IMR-90 (cell line): ENCODE measurements at regions not wholly inside any gene's neighbourhood (a gene's known extent, or its start where the extent isn't known, plus 50 kb on each side); places are given as distances from the start of the nearest gene placed in this dataset.

Source experiments
- ATAC-seq: fragments of 200-7000 bp; cut with Tn5 transposase; 2 replicates; pipeline ENCODE4 v1.9.1; 2020; ENCODE audit warnings: low read depth, mild to moderate bottlenecking, moderate library complexity
- BruUV-seq: library from RNA; stranded (reverse); fragments of 400-500 nt; replicated peaks from 2 replicates; lab custom pipeline; 2021; lab: Mats Ljungman, UMichigan
- CTCF ChIA-PET: fragments of 300-600 bp; formaldehyde crosslinking; extraction: SDS; loops from one replicate; lab custom pipeline; 2021; ENCODE audit warnings: antibody characterized with exemption; lab: Yijun Ruan, JAX
- POLR2A ChIA-PET: fragments of 300-600 bp; sonication (Branson Sonifier 250); formaldehyde crosslinking; loops from one replicate; lab custom pipeline; 2022; ENCODE audit warnings: antibody characterized with exemption; ENCODE audit not compliant: unreplicated experiment; lab: Charles Lee
- DNase-seq: peaks from one replicate; pipeline ENCODE4 v3.0.0; 2013
- H2AFZ ChIP-seq: replicated peaks from 2 replicates; pipeline ENCODE3; 2013; ENCODE audit warnings: low read length, mild to moderate bottlenecking; ENCODE audit not compliant: poor library complexity
- H2AK5ac ChIP-seq: 2 replicates; pipeline ENCODE4 v1.6.1; 2013; ENCODE audit warnings: low read depth, low read length, inconsistent platforms
- H2AK9ac ChIP-seq: replicated peaks from 2 replicates; pipeline ENCODE3; 2013; ENCODE audit warnings: mild to moderate bottlenecking, low read depth, low read length, moderate library complexity; ENCODE audit not compliant: poor library complexity
- H2BK120ac ChIP-seq: 2 replicates; pipeline ENCODE4 v1.6.1; 2013; ENCODE audit warnings: low read depth, low read length, inconsistent platforms
- H2BK15ac ChIP-seq: 3 replicates; pipeline ENCODE4 v1.6.1; 2013; ENCODE audit warnings: low read depth, low read length, inconsistent platforms
- H2BK20ac ChIP-seq: 2 replicates; pipeline ENCODE4 v1.6.1; 2013; ENCODE audit warnings: low read depth, mild to moderate bottlenecking, inconsistent platforms, low read length, moderate library complexity
- H2BK5ac ChIP-seq: 2 replicates; pipeline ENCODE4 v1.6.1; 2013; ENCODE audit warnings: mild to moderate bottlenecking, low read depth, low read length, inconsistent platforms; ENCODE audit not compliant: poor library complexity, severe bottlenecking
- H3K14ac ChIP-seq: replicated peaks from 2 replicates; pipeline ENCODE4 v1.6.1; 2013; ENCODE audit warnings: low read depth, low read length, inconsistent platforms
- H3K18ac ChIP-seq: 2 replicates; pipeline ENCODE4 v1.6.1; 2013; ENCODE audit warnings: low read depth, low read length, control low read depth
- H3K23ac ChIP-seq: 2 replicates; pipeline ENCODE4 v1.6.1; 2013; ENCODE audit warnings: low read depth, low read length, inconsistent platforms
- H3K27ac ChIP-seq: 2 replicates; pipeline ENCODE4 v1.5.1; 2013; ENCODE audit warnings: mild to moderate bottlenecking, control low read depth, low read length; ENCODE audit not compliant: insufficient read depth
- H3K27me3 ChIP-seq: 2 replicates; pipeline ENCODE4 v1.6.1; 2013; ENCODE audit warnings: low read length; ENCODE audit not compliant: control insufficient read depth, insufficient read depth
- H3K36me3 ChIP-seq: 2 replicates; pipeline ENCODE4 v1.6.1; 2013; ENCODE audit warnings: low read length, mixed read lengths; ENCODE audit not compliant: control insufficient read depth, insufficient read depth
- H3K4ac ChIP-seq: 2 replicates; pipeline ENCODE4 v1.6.1; 2013; ENCODE audit warnings: low read depth, low read length, inconsistent platforms
- H3K4me1 ChIP-seq: 2 replicates; pipeline ENCODE4 v1.6.1; 2013; ENCODE audit warnings: low read length, mixed read lengths; ENCODE audit not compliant: control insufficient read depth, insufficient read depth
- H3K4me2 ChIP-seq: 2 replicates; pipeline ENCODE4 v1.6.1; 2013; ENCODE audit warnings: low read depth, mild to moderate bottlenecking, control low read depth, low read length, moderate library complexity
- H3K4me3 ChIP-seq: 2 replicates; pipeline ENCODE4 v1.5.1; 2013; ENCODE audit warnings: low read depth, mild to moderate bottlenecking, control low read depth, low read length, moderate library complexity; ENCODE audit not compliant: insufficient read depth
- H3K56ac ChIP-seq: 2 replicates; pipeline ENCODE4 v1.6.1; 2013; ENCODE audit warnings: low read length, inconsistent platforms; ENCODE audit not compliant: insufficient read depth; ENCODE audit errors: extremely low read depth
- H3K79me1 ChIP-seq, 2 experiments: 2 replicates each; pipeline ENCODE4 v1.6.1; 2013; ENCODE audit warnings: low read length in 2 of 2, inconsistent platforms in 1 of 2, low read depth in 1 of 2
- H3K9ac ChIP-seq: 2 replicates; pipeline ENCODE4 v1.6.1; 2013; ENCODE audit warnings: low read depth, low read length, control low read depth
- H3K9me1 ChIP-seq: 2 replicates; pipeline ENCODE4 v1.6.1; 2013; ENCODE audit warnings: low read length, inconsistent platforms; ENCODE audit not compliant: insufficient read depth
- H3K9me3 ChIP-seq: 2 replicates; pipeline ENCODE4 v1.6.1; 2013; ENCODE audit warnings: low read length; ENCODE audit not compliant: control insufficient read depth, insufficient read depth
- H4K20me1 ChIP-seq: 2 replicates; pipeline ENCODE4 v1.6.1; 2013; ENCODE audit warnings: low read length, inconsistent platforms; ENCODE audit not compliant: insufficient read depth
- H4K5ac ChIP-seq: 2 replicates; pipeline ENCODE4 v1.6.1; 2013; ENCODE audit warnings: mild to moderate bottlenecking, low read depth, low read length, control low read depth
- H4K8ac ChIP-seq, 2 experiments: 2 replicates each; pipeline ENCODE4 v1.6.1; 2013; ENCODE audit warnings: low read depth in 2 of 2, low read length in 2 of 2, control low read depth in 1 of 2, inconsistent platforms in 1 of 2
- H4K91ac ChIP-seq: 2 replicates; pipeline ENCODE4 v1.6.1; 2013; ENCODE audit warnings: low read depth, low read length, inconsistent platforms; ENCODE audit not compliant: insufficient read depth
- MAFK ChIP-seq: IDR thresholded peaks from 2 replicates; pipeline ENCODE4 v1.6.1; 2012; ENCODE audit warnings: low read depth, low read length, improper control_type of control experiment
- MAZ ChIP-seq: IDR thresholded peaks from 2 replicates; pipeline ENCODE4 v1.6.1; 2012; ENCODE audit warnings: low read depth, mild to moderate bottlenecking, low read length, improper control_type of control experiment, moderate library complexity, borderline replicate concordance
- MXI1 ChIP-seq: IDR thresholded peaks from 2 replicates; pipeline ENCODE4 v1.6.1; 2012; ENCODE audit warnings: low read depth, mild to moderate bottlenecking, low read length, moderate library complexity, borderline replicate concordance
- RAD21 ChIP-seq: IDR thresholded peaks from 2 replicates; pipeline ENCODE4 v1.6.1; 2012; ENCODE audit warnings: low read length, improper control_type of control experiment
- RFX5 ChIP-seq: IDR thresholded peaks from 2 replicates; pipeline ENCODE4 v1.8.0; 2012; ENCODE audit warnings: low read depth, mild to moderate bottlenecking, low read length, moderate library complexity
- WGBS, 2 experiments: methylation state at CpG; one replicate each; pipeline versions ENCODE4 v1.1.5 to v1.1.7; 2013; ENCODE audit warnings: missing lambda C conversion rate in 2 of 2; ENCODE audit not compliant: insufficient read length in 1 of 2; ENCODE audit errors: extremely low coverage in 2 of 2; 5-methylcytosine and 5-hydroxymethylcytosine counted together
- dilution Hi-C: fragments of 300-500 bp; cut with HindIII; formaldehyde crosslinking; loops from one replicate; pipeline ENCODE4 v1.14.3; 2018; ENCODE audit warnings: low sequenced_read_pairs; ENCODE audit not compliant: unreplicated experiment
- in situ Hi-C: fragments of 300-500 bp; cut with MboI; formaldehyde crosslinking; loops from 3 replicates; pipeline ENCODE4 v1.14.3; 2019; ENCODE audit warnings: low sequenced_read_pairs, inconsistent platforms, mixed read lengths
- intact Hi-C: fragments of 100-400 bp; cut with micrococcal nuclease; formaldehyde crosslinking; loops from 2 replicates; pipeline ENCODE4 v1.10.0; 2022
- TF ChIP-seq, protein P1 (sequence below): fragments of 150-350 bp; IDR thresholded peaks from 2 replicates; pipeline ENCODE4 v1.6.1; 2017; ENCODE audit warnings: mild to moderate bottlenecking, antibody characterized with exemption, low read length, low read depth
- TF ChIP-seq, protein P2 (sequence below): conservative IDR thresholded peaks from 2 replicates; pipeline ENCODE4 v1.5.1; 2012; ENCODE audit warnings: mild to moderate bottlenecking, low read depth, low read length, improper control_type of control experiment
- TF ChIP-seq, protein P3 (sequence below): fragments of 150-350 bp; IDR thresholded peaks from 2 replicates; pipeline ENCODE4 v1.6.1; 2016; ENCODE audit warnings: low read depth, mild to moderate bottlenecking, low read length, moderate library complexity, borderline replicate concordance

DNA sequence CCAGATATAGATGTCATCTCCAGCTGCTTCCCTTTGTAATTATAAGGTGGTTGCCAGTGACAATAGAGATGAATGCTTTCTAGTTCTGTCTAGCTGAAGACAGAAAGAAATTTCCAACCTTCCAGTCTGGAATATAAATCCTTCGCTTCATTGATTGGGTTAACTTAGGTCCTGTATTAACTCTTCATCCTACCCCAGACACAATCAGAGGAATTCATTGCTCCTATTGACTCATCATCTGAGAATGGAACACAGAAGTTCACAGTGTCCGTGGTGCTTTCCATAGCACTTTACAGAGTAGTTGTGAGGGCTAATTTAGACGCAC lies 241.4 kb downstream of the NFKBIZ start:
- H3K36me3 ChIP-seq: no peaks in the 10 kb centered on the region
- H3K4ac ChIP-seq: peak overlapping the region; percentile 90; the same call in 1 of the 2 replicates
- H2AK9ac ChIP-seq: no peak overlapping the region
- peak overlapping the region; percentile 70; the same call in 1 of the 2 replicates for H4K5ac ChIP-seq
- dilution Hi-C loops: no loop called here
- H4K20me1 ChIP-seq: no peaks in the 10 kb centered on the region; the same call in 1 of the 2 replicates
- peak overlapping the region; percentile 86 for H2AK5ac ChIP-seq
- peak overlapping the region; percentile 89 for H3K14ac ChIP-seq
- H3K27me3 ChIP-seq: no peaks in the 10 kb centered on the region
- no peak overlapping the region; the same call in 1 of the 2 replicates for H3K27ac ChIP-seq
- H2BK20ac ChIP-seq: peak overlapping the region; percentile 98
- intact Hi-C loops: no loop called here
- no peak overlapping the region; the same call in 1 of the 2 replicates for H3K9ac ChIP-seq
- DNase-seq (peak; percentile 62), ATAC-seq (peak; percentile 59)
- no TSS peak for BruUV-seq
- no peaks in the 10 kb centered on the region for H3K9me3 ChIP-seq
- H3K79me1 ChIP-seq: peaks cover 0 to 7% of the 10 kb centered on the region in 2 experiments; a peak in 1 of 4 replicates
- H3K4me1 ChIP-seq: peaks cover 15% of the 10 kb centered on the region; the same call in 1 of the 2 replicates
- peaks cover 5% of the 10 kb centered on the region; the same call in 1 of the 2 replicates for H3K9me1 ChIP-seq
- no peak overlapping the region for H2AFZ ChIP-seq
- no peak overlapping the region for H3K4me3 ChIP-seq
- ChIA-PET POLR2A (no interaction called here), CTCF (interaction anchor here (0.6 kb wide), 1 partner anchor 169 kb away, joined by 3 read pairs; no protein-coding TSS in a partner anchor)
- H3K4me2 ChIP-seq: no peak overlapping the region; the same call in 1 of the 2 replicates
- peak overlapping the region; percentile 77 for H4K91ac ChIP-seq
- peak overlapping the region; percentile 25; the same call in 1 of the 2 replicates for H3K56ac ChIP-seq
- H2BK5ac ChIP-seq: peak overlapping the region; percentile 100
- WGBS, 2 experiments: no CpG with 5 or more reads among the region's 3 CpGs
- in situ Hi-C loops: no loop called here
- H3K18ac ChIP-seq: peak overlapping the region; percentile 99; the same call in 1 of the 2 replicates
- peak overlapping the region; percentile 43; the same call in 2 of the 3 replicates for H2BK15ac ChIP-seq
- H4K8ac ChIP-seq: peak overlapping the region; percentile 52 to 94
- peak overlapping the region; percentile 48; the same call in 1 of the 2 replicates for H3K23ac ChIP-seq
- peak overlapping the region; percentile 97 for H2BK120ac ChIP-seq
- no peak for TF ChIP-seq MAZ
- TF ChIP-seq, protein P1, sequence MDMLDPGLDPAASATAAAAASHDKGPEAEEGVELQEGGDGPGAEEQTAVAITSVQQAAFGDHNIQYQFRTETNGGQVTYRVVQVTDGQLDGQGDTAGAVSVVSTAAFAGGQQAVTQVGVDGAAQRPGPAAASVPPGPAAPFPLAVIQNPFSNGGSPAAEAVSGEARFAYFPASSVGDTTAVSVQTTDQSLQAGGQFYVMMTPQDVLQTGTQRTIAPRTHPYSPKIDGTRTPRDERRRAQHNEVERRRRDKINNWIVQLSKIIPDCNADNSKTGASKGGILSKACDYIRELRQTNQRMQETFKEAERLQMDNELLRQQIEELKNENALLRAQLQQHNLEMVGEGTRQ: no peak
- TF ChIP-seq, protein P2, sequence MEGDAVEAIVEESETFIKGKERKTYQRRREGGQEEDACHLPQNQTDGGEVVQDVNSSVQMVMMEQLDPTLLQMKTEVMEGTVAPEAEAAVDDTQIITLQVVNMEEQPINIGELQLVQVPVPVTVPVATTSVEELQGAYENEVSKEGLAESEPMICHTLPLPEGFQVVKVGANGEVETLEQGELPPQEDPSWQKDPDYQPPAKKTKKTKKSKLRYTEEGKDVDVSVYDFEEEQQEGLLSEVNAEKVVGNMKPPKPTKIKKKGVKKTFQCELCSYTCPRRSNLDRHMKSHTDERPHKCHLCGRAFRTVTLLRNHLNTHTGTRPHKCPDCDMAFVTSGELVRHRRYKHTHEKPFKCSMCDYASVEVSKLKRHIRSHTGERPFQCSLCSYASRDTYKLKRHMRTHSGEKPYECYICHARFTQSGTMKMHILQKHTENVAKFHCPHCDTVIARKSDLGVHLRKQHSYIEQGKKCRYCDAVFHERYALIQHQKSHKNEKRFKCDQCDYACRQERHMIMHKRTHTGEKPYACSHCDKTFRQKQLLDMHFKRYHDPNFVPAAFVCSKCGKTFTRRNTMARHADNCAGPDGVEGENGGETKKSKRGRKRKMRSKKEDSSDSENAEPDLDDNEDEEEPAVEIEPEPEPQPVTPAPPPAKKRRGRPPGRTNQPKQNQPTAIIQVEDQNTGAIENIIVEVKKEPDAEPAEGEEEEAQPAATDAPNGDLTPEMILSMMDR: no peak
- TF ChIP-seq RAD21: no peak
- TF ChIP-seq MAFK: no peak
- TF ChIP-seq MXI1: no peak
- TF ChIP-seq, protein P3, sequence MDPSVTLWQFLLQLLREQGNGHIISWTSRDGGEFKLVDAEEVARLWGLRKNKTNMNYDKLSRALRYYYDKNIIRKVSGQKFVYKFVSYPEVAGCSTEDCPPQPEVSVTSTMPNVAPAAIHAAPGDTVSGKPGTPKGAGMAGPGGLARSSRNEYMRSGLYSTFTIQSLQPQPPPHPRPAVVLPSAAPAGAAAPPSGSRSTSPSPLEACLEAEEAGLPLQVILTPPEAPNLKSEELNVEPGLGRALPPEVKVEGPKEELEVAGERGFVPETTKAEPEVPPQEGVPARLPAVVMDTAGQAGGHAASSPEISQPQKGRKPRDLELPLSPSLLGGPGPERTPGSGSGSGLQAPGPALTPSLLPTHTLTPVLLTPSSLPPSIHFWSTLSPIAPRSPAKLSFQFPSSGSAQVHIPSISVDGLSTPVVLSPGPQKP: no peak
- TF ChIP-seq RFX5: no peak
